Large intestine (tissue), 3 donors: ENCODE measurements at regions not wholly inside any gene's neighbourhood (a gene's known extent, or its start where the extent isn't known, plus 50 kb on each side); places are given as distances from the start of the nearest gene placed in this dataset.

Experiments used
- DNase-seq, 2 donors: peaks; one replicate each; pipeline versions ENCODE4 v3.0.0 to v3.0.0-alpha.2; 2013
- H3K27ac ChIP-seq: one replicate; pipeline ENCODE4 v1.5.1; 2013; ENCODE audit warnings: low read length
- H3K27me3 ChIP-seq: 2 replicates; pipeline ENCODE4 v1.6.1; 2013; ENCODE audit warnings: low read length; ENCODE audit not compliant: control insufficient read depth, insufficient read depth
- H3K36me3 ChIP-seq: 2 replicates; pipeline ENCODE4 v1.6.1; 2013; ENCODE audit warnings: low read length; ENCODE audit not compliant: control insufficient read depth, insufficient read depth
- H3K4me1 ChIP-seq: one replicate; pipeline ENCODE4 v1.6.1; 2013; ENCODE audit warnings: low read length; ENCODE audit not compliant: control insufficient read depth, insufficient read depth
- H3K4me3 ChIP-seq: one replicate; pipeline ENCODE4 v1.5.1; 2013; ENCODE audit warnings: low read length
- H3K9me3 ChIP-seq: one replicate; pipeline ENCODE4 v1.6.1; 2013; ENCODE audit warnings: mild to moderate bottlenecking, low read depth, low read length, moderate library complexity; ENCODE audit not compliant: control insufficient read depth
- WGBS: methylation state at CpG from one replicate; pipeline ENCODE4 v1.1.5; 2013; ENCODE audit warnings: low lambda C conversion rate; ENCODE audit not compliant: insufficient coverage; 5-methylcytosine and 5-hydroxymethylcytosine counted together

GRCh38 chr13:75153386-75153785 is 328.6 kb downstream of the TBC1D4 start:
- Histone ChIP-seq H3K36me3 (no peaks in the 10 kb centered on the region), H3K4me1 (no peaks in the 10 kb centered on the region), H3K9me3 (no peaks in the 10 kb centered on the region), H3K27me3 (no peaks in the 10 kb centered on the region), H3K27ac (no peak overlapping the region), H3K4me3 (no peak overlapping the region)
- WGBS, result 86% methylated on average over 1 of the region's 4 CpGs
- DNase-seq, result no peak

- Histone ChIP-seq H3K4me1 (no peaks in the 10 kb centered on the region), H3K27ac (no peak overlapping the region), H3K9me3 (no peaks in the 10 kb centered on the region), H3K36me3 (no peaks in the 10 kb centered on the region), H3K27me3 (no peaks in the 10 kb centered on the region), H3K4me3 (no peak overlapping the region)
- WGBS, result no CpG with 5 or more reads among the region's 3 CpGs
- no peak for DNase-seq
Observed at GRCh38 chr13:75151081-75151643, 330.8 kb downstream of the TBC1D4 start.

GRCh38 chr13:75149776-75150175 is 332.2 kb downstream of the TBC1D4 start:
- H3K36me3 ChIP-seq, result no peaks in the 10 kb centered on the region
- no peak overlapping the region for H3K27ac ChIP-seq
- H3K27me3 ChIP-seq, result no peaks in the 10 kb centered on the region
- no peaks in the 10 kb centered on the region for H3K4me1 ChIP-seq
- H3K4me3 ChIP-seq, result no peak overlapping the region
- DNase-seq, result no peak
- H3K9me3 ChIP-seq, result no peaks in the 10 kb centered on the region

GRCh38 chr13:75147946-75148345 is 334.0 kb downstream of the TBC1D4 start:
- Histone ChIP-seq H3K27ac (no peak overlapping the region), H3K27me3 (no peaks in the 10 kb centered on the region), H3K9me3 (no peaks in the 10 kb centered on the region), H3K4me1 (no peaks in the 10 kb centered on the region), H3K4me3 (no peak overlapping the region), H3K36me3 (no peaks in the 10 kb centered on the region)
- 67% methylated on average over 1 of the region's 5 CpGs for WGBS
- no peak for DNase-seq

- WGBS, result no CpG with 5 or more reads among the region's 1 CpG
- Histone ChIP-seq H3K4me1 (no peaks in the 10 kb centered on the region), H3K9me3 (no peaks in the 10 kb centered on the region), H3K27me3 (no peaks in the 10 kb centered on the region), H3K4me3 (no peak overlapping the region), H3K27ac (no peak overlapping the region), H3K36me3 (no peaks in the 10 kb centered on the region)
- no peak for DNase-seq
Observed at GRCh38 chr13:75146436-75146835, 335.5 kb downstream of the TBC1D4 start.

- Histone ChIP-seq H3K27ac (no peak overlapping the region), H3K4me1 (no peaks in the 10 kb centered on the region), H3K36me3 (no peaks in the 10 kb centered on the region), H3K4me3 (no peak overlapping the region), H3K9me3 (no peaks in the 10 kb centered on the region), H3K27me3 (no peaks in the 10 kb centered on the region)
- WGBS, result 60% methylated on average over 1 of the region's 1 CpG
- DNase-seq, result peak in 1 of 2 donors; percentile 3
Observed at GRCh38 chr13:75145927-75146326, 336.0 kb downstream of the TBC1D4 start.

DNA sequence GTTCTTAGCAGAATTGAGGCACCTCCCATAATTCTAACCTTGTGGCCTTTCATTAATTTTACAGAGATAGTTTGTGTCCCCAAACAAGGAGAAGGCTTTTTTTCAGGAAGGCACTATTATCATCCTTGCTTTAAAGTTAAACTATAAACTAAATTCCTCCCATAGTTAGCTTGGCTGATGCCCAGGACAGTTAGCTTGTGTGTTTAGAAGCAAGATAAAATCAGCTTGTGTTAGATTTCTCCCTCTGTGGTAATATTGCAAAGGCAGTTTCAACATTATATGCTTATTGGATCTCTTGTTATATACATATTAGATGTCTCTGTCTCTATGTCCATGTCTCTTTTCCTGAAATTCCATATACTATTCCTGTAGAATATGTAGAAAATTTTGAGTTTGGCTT is 342.7 kb downstream of the TBC1D4 start:
- no peak for DNase-seq
- Histone ChIP-seq H3K27me3 (no peaks in the 10 kb centered on the region), H3K27ac (no peak overlapping the region), H3K4me3 (no peak overlapping the region), H3K9me3 (peaks cover 7% of the 10 kb centered on the region), H3K4me1 (no peaks in the 10 kb centered on the region), H3K36me3 (no peaks in the 10 kb centered on the region)

GRCh38 chr13:75137911-75138571 is 343.9 kb downstream of the TBC1D4 start:
- no peaks in the 10 kb centered on the region for H3K4me1 ChIP-seq
- WGBS, result no CpG with 5 or more reads among the region's 3 CpGs
- peaks cover 7% of the 10 kb centered on the region for H3K9me3 ChIP-seq
- no peaks in the 10 kb centered on the region for H3K36me3 ChIP-seq
- H3K27me3 ChIP-seq, result no peaks in the 10 kb centered on the region
- no peak for DNase-seq
- no peak overlapping the region for H3K27ac ChIP-seq
- H3K4me3 ChIP-seq, result no peak overlapping the region

GRCh38 chr13:75136151-75136550 is 345.8 kb downstream of the TBC1D4 start:
- no CpG with 5 or more reads among the region's 1 CpG for WGBS
- DNase-seq, result no peak

DNA sequence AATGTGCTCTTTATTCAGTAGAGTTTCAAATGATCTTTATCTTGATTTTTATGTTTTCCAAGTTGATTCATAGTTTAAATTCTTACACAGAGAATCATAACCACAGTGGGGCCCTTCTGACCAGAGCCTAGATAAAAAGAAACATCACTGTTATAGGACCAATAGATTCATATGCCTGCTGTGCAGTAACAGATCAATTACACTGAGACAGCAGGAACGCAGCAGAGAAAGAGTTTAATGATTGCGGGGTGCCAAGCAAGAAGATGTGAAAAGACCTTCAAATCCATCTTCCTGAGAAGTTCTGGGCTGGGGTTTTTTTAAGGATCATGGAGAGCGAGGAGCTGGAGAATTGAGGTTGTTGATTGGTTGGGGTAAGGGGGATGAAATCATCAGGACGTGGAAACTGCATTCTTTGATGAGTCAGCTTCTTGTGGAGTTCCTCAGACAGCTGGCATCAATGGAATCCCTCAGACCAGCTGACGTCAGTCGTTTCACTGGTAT is 346.6 kb downstream of the TBC1D4 start:
- Histone ChIP-seq H3K4me3 (no peak overlapping the region), H3K9me3 (peaks cover 7% of the 10 kb centered on the region), H3K4me1 (no peaks in the 10 kb centered on the region), H3K36me3 (no peaks in the 10 kb centered on the region), H3K27me3 (no peaks in the 10 kb centered on the region), H3K27ac (no peak overlapping the region)
- no peak for DNase-seq
- 100% methylated on average over 1 of the region's 6 CpGs for WGBS

More at GRCh38 chr13:75136151-75136550, 345.8 kb downstream of the TBC1D4 start:
- Histone ChIP-seq H3K36me3 (no peaks in the 10 kb centered on the region), H3K9me3 (peaks cover 7% of the 10 kb centered on the region), H3K27ac (no peak overlapping the region), H3K4me1 (no peaks in the 10 kb centered on the region), H3K4me3 (no peak overlapping the region), H3K27me3 (no peaks in the 10 kb centered on the region)
